Psoas muscle (tissue), 7 donors: ENCODE measurements at regions not wholly inside any gene's neighbourhood (a gene's known extent, or its start where the extent isn't known, plus 50 kb on each side); places are given as distances from the start of the nearest gene placed in this dataset.

Experiments
- ATAC-seq, 4 donors: fragments of 200-7000 bp; cut with Tn5 transposase; one replicate each; pipeline ENCODE4 v1.9.1; 2020; ENCODE audit warnings: moderate library complexity in 3 of 4, mild to moderate bottlenecking in 2 of 4
- DNase-seq, 2 donors: peaks; one replicate each; pipeline ENCODE4 v3.0.0-alpha.2; 2020
- H3K27ac ChIP-seq: fragments of 200-600 bp; one replicate; pipeline ENCODE4 v1.8.0; 2022
- H3K27me3 ChIP-seq, 3 donors: fragments of 200-600 bp in 1 of 3; one replicate each; pipeline versions ENCODE4 v1.6.1 to v1.8.0; 2013 to 2022; ENCODE audit warnings: low read length in 2 of 3, mild to moderate bottlenecking in 2 of 3, moderate library complexity in 1 of 3; ENCODE audit not compliant: insufficient read depth in 3 of 3
- H3K36me3 ChIP-seq, 2 donors: fragments of 200-600 bp in 1 of 2; one replicate each; pipeline versions ENCODE4 v1.6.1 to v1.8.0; 2013 to 2022; ENCODE audit warnings: low read depth in 1 of 2, mild to moderate bottlenecking in 1 of 2, moderate library complexity in 1 of 2; ENCODE audit not compliant: insufficient read depth in 1 of 2
- H3K4me1 ChIP-seq: fragments of 200-600 bp; one replicate; pipeline ENCODE4 v1.8.0; 2022
- H3K4me3 ChIP-seq: fragments of 200-600 bp; one replicate; pipeline ENCODE4 v1.8.0; 2022; ENCODE audit warnings: mild to moderate bottlenecking
- H3K9me3 ChIP-seq: fragments of 200-600 bp; one replicate; pipeline ENCODE4 v1.8.0; 2022
- CTCF ChIP-seq: fragments of 200-600 bp; IDR thresholded peaks from one replicate; pipeline ENCODE4 v1.8.0; 2022; ENCODE audit warnings: antibody characterized with exemption
- WGBS, 3 donors: extraction: QIAGEN DNeasy Blood & Tissue Kit; methylation state at CpG; one replicate each; pipeline versions ENCODE4 v1.1.6 to v1.1.7; 2013; 5-methylcytosine and 5-hydroxymethylcytosine counted together
- intact Hi-C, 2 donors: fragments of 100-400 bp; cut with DNase I; formaldehyde crosslinking; loops; one replicate each; pipeline versions ENCODE4 v1.11.0 to v1.14.2; 2022
- donor health status: healthy with polysubstance abuse.
- donor health status: DM: no; HTN: no; CAD: no; lungs with moderate emphysema.
- donor health status: Bipolar disorder and iron deficiency.
- donor health status: healthy.
- donor health status: DM: yes; HTN: yes; CAD: no.
- donor health status: DM: no; HTN: no; CAD: no.
- donor health status: DM: yes; HTN: yes; CAD: no.

GRCh38 chr2:101597347-101597944 is 100.1 kb upstream of the MAP4K4 start:
- Histone ChIP-seq H3K27me3 (no peaks in the 10 kb centered on the region), H3K36me3 (no peaks in the 10 kb centered on the region), H3K4me3 (no peak overlapping the region), H3K4me1 (peaks cover 15% of the 10 kb centered on the region), H3K9me3 (no peaks in the 10 kb centered on the region), H3K27ac (peak overlapping the region; percentile 10)
- TF ChIP-seq CTCF = no peak
- 70 to 81% (median 74%) methylated on average over 4 of the region's 4 CpGs for WGBS, 3 donors
- DNase-seq (no peak), ATAC-seq (peak; percentile 75 to 94 (median 86))
- intact Hi-C loops = no loop called here

- intact Hi-C loops = no loop called here
- ATAC-seq = no peak
- no peak for TF ChIP-seq CTCF
- no peak for DNase-seq
- H3K4me3 ChIP-seq = no peak overlapping the region
- WGBS, 3 donors = 53 to 74% (median 63%) methylated on average over 4 of the region's 4 CpGs
- no peaks in the 10 kb centered on the region for H3K27me3 ChIP-seq
- no peak overlapping the region for H3K27ac ChIP-seq
- peaks cover 18% of the 10 kb centered on the region for H3K4me1 ChIP-seq
- no peaks in the 10 kb centered on the region for H3K9me3 ChIP-seq
- no peaks in the 10 kb centered on the region for H3K36me3 ChIP-seq
These were observed 101.2 kb upstream of the MAP4K4 start for GRCh38 chr2:101596333-101596732.

GRCh38 chr2:101587251-101587650 is 110.3 kb upstream of the MAP4K4 start:
- Histone ChIP-seq H3K4me3 (no peak overlapping the region), H3K27ac (no peak overlapping the region), H3K36me3 (no peaks in the 10 kb centered on the region), H3K4me1 (peaks cover 2% of the 10 kb centered on the region), H3K9me3 (peaks cover 9% of the 10 kb centered on the region), H3K27me3 (no peaks in the 10 kb centered on the region)
- WGBS, 3 donors = 69 to 75% (median 72%) methylated on average over 3 of the region's 3 CpGs
- ATAC-seq (no peak), DNase-seq (no peak)
- intact Hi-C loops = no loop called here
- TF ChIP-seq CTCF = no peak

- no peaks in the 10 kb centered on the region for H3K36me3 ChIP-seq
- no peak overlapping the region for H3K4me3 ChIP-seq
- H3K9me3 ChIP-seq = peaks cover 9% of the 10 kb centered on the region
- H3K27ac ChIP-seq = no peak overlapping the region
- no peaks in the 10 kb centered on the region for H3K27me3 ChIP-seq
- no peaks in the 10 kb centered on the region for H3K4me1 ChIP-seq
- intact Hi-C loops = no loop called here
- no peak for DNase-seq
- TF ChIP-seq CTCF = no peak
- ATAC-seq = no peak
These were observed 108.9 kb upstream of the RFX8 start for GRCh38 chr2:101583861-101584260.

GRCh38 chr2:101581675-101582299 is 106.9 kb upstream of the RFX8 start:
- WGBS, 3 donors = 82 to 87% (median 86%) methylated on average over 7 of the region's 7 CpGs
- H3K4me3 ChIP-seq = no peak overlapping the region
- no peaks in the 10 kb centered on the region for H3K4me1 ChIP-seq
- no peak for TF ChIP-seq CTCF
- no peaks in the 10 kb centered on the region for H3K36me3 ChIP-seq
- peaks cover 0 to 2% (median 0%) of the 10 kb centered on the region in 3 donors for H3K27me3 ChIP-seq
- no peak for DNase-seq
- ATAC-seq = no peak
- H3K9me3 ChIP-seq = peaks cover 9% of the 10 kb centered on the region
- intact Hi-C loops = no loop called here
- no peak overlapping the region for H3K27ac ChIP-seq
